Type B pancreatic cell (in vitro differentiated cells): ENCODE measurements at regions not wholly inside any gene's neighbourhood (a gene's known extent, or its start where the extent isn't known, plus 50 kb on each side); places are given as distances from the start of the nearest gene placed in this dataset.
A peak's percentile ranks its signal among the peaks of the same experiment; 100 is the strongest.
"Not testable (repeated sequence)": the region's sequence is repeated elsewhere in the genome, so short reads cannot be mapped to it uniquely, and the experiment has no call there.

Experiments
- DNase-seq: peaks from one replicate; pipeline ENCODE4 v3.0.0; 2021; ENCODE audit warnings: mixed read lengths; ENCODE audit not compliant: unreplicated experiment; ENCODE audit errors: extremely low spot score
- H3K27ac Mint-ChIP-seq: 2 replicates; pipeline ENCODE4 v1.8.0; 2021; ENCODE audit warnings: mild to moderate bottlenecking, mixed read lengths
- H3K27me3 Mint-ChIP-seq: 2 replicates; pipeline ENCODE4 v1.8.0; 2021; ENCODE audit warnings: mixed read lengths
- H3K36me3 Mint-ChIP-seq: 2 replicates; pipeline ENCODE4 v1.8.0; 2021; ENCODE audit warnings: mixed read lengths
- H3K4me1 Mint-ChIP-seq: one replicate; pipeline ENCODE4 v1.8.0; 2021; ENCODE audit warnings: mixed read lengths; ENCODE audit not compliant: unreplicated experiment
- H3K4me3 Mint-ChIP-seq: 2 replicates; pipeline ENCODE4 v1.8.0; 2021; ENCODE audit warnings: mild to moderate bottlenecking, mixed read lengths
- H3K9me3 Mint-ChIP-seq: 2 replicates; pipeline ENCODE4 v1.8.0; 2021; ENCODE audit warnings: mixed read lengths
- TF ChIP-seq, protein P1 (sequence below): fragments of 200-600 bp; sonication (generic); conservative IDR thresholded peaks from 2 replicates; pipeline ENCODE4 v1.5.0; 2021; ENCODE audit warnings: antibody characterized with exemption, mild to moderate bottlenecking

DNA sequence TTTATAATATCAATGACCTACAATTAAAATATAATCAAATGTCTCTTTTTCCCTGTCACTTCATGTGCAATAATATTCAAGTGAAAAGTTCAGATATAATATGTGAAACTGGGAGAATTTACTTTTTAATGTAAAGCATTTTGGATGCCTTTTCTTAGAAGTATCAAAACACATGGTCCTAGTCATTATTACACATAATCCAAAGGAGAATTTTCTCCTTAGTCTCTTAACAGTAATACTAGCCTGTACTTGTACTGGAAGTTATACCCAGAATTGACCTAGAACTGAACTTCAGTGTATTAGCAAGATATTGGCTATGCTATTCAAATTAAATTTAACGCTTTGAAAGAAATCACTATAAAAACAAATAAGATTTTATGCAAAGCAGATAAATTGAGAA, 842.6 kb upstream of the MANEA start:
- Mint-ChIP-seq H3K4me3 (no peak overlapping the region), H3K4me1 (no peaks in the 10 kb centered on the region), H3K27ac (no peak overlapping the region), H3K36me3 (no peaks in the 10 kb centered on the region), H3K9me3 (no peaks in the 10 kb centered on the region), H3K27me3 (no peaks in the 10 kb centered on the region)
- TF ChIP-seq, protein P1, sequence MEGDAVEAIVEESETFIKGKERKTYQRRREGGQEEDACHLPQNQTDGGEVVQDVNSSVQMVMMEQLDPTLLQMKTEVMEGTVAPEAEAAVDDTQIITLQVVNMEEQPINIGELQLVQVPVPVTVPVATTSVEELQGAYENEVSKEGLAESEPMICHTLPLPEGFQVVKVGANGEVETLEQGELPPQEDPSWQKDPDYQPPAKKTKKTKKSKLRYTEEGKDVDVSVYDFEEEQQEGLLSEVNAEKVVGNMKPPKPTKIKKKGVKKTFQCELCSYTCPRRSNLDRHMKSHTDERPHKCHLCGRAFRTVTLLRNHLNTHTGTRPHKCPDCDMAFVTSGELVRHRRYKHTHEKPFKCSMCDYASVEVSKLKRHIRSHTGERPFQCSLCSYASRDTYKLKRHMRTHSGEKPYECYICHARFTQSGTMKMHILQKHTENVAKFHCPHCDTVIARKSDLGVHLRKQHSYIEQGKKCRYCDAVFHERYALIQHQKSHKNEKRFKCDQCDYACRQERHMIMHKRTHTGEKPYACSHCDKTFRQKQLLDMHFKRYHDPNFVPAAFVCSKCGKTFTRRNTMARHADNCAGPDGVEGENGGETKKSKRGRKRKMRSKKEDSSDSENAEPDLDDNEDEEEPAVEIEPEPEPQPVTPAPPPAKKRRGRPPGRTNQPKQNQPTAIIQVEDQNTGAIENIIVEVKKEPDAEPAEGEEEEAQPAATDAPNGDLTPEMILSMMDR, result no peak
- DNase-seq, result no peak

DNA sequence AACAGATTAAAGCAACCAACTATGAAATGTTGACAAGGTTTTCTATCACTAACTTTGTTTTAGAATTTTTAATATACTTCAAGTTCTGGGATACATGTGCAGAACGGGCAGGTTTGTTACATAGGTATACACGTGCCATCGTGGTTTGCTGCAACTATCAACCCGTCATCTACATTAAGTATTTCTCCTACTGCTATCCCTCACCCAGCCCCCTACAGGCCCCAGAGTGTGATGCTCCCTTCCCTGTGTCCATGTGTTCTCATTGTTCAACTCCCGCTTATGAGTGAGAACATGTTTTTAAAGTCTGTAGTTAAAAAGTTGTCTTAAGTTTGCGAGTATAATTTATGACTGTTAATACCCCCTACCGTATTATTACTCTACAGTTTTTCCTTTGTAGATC, 844.3 kb upstream of the MANEA start:
- Mint-ChIP-seq H3K4me1 (no peaks in the 10 kb centered on the region), H3K27ac (no peak overlapping the region), H3K36me3 (no peaks in the 10 kb centered on the region), H3K9me3 (peaks cover 8% of the 10 kb centered on the region), H3K27me3 (no peaks in the 10 kb centered on the region), H3K4me3 (no peak overlapping the region)
- TF ChIP-seq, protein P1, result peak; percentile 52
- no peak for DNase-seq

GRCh38 chr6:94727710-94728109, 849.6 kb upstream of the MANEA start:
- no peaks in the 10 kb centered on the region for H3K36me3 Mint-ChIP-seq
- H3K9me3 Mint-ChIP-seq, result peaks cover 10% of the 10 kb centered on the region
- no peak overlapping the region for H3K4me3 Mint-ChIP-seq
- H3K4me1 Mint-ChIP-seq, result no peaks in the 10 kb centered on the region
- H3K27me3 Mint-ChIP-seq, result no peaks in the 10 kb centered on the region
- no peak for DNase-seq
- TF ChIP-seq, protein P1, result no peak
- no peak overlapping the region for H3K27ac Mint-ChIP-seq

DNA sequence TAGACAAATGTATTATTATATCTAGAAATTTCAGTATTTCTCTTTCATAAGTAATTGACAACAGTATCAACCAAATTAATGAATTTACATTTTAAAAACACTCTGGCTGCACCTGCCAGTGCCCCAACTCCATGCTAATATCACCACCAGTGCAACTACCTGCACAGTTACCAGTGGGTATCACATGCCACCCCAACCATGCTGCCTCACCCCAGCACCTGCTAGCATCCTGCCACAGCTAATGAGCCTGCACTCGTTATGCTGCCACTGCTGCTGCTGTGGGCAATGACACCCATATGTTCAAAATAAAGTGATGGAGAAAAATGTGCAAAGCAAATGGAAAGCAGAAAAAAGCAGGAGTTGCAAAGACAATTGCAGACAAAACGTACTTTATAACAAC, 855.9 kb upstream of the MANEA start:
- TF ChIP-seq, protein P1, result no peak
- no peaks in the 10 kb centered on the region for H3K9me3 Mint-ChIP-seq
- H3K4me3 Mint-ChIP-seq, result no peak overlapping the region
- DNase-seq, result no peak
- H3K4me1 Mint-ChIP-seq, result no peaks in the 10 kb centered on the region
- no peaks in the 10 kb centered on the region for H3K27me3 Mint-ChIP-seq
- no peak overlapping the region for H3K27ac Mint-ChIP-seq
- H3K36me3 Mint-ChIP-seq, result no peaks in the 10 kb centered on the region

- Mint-ChIP-seq H3K27me3 (no peaks in the 10 kb centered on the region), H3K27ac (no peak overlapping the region), H3K4me1 (no peaks in the 10 kb centered on the region), H3K9me3 (no peaks in the 10 kb centered on the region), H3K36me3 (no peaks in the 10 kb centered on the region), H3K4me3 (no peak overlapping the region)
- TF ChIP-seq, protein P1, result no peak
- no peak for DNase-seq
Measured at GRCh38 chr6:94713446-94713845, 863.9 kb upstream of the MANEA start.

DNA sequence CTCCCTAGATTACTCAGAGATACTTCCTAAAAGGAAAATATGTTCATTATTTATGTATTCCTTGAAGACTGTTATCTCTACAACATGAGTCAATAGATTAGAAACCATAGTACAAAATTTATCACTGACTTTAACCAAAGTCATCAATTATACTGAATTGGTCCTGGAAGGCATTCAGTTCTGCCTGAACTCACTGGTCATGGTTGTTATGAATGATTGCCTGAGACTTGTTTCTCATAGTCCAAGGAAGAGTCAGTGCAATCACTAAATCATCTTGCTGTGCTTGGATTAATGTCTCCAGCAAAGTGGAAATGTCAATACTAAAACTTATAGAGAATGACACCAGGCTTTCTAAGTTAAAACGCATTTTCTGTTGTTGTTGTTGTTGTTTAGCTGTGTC, 878.6 kb upstream of the MANEA start:
- Mint-ChIP-seq H3K27ac (no peak overlapping the region), H3K27me3 (no peaks in the 10 kb centered on the region), H3K9me3 (no peaks in the 10 kb centered on the region), H3K4me3 (no peak overlapping the region), H3K4me1 (no peaks in the 10 kb centered on the region), H3K36me3 (no peaks in the 10 kb centered on the region)
- TF ChIP-seq, protein P1, result no peak
- no peak for DNase-seq

- H3K4me1 Mint-ChIP-seq, result not testable (repeated sequence)
Measured at GRCh38 chr6:94687255-94687654, 890.1 kb upstream of the MANEA start.

More at GRCh38 chr6:94687255-94687654, 890.1 kb upstream of the MANEA start:
- not testable (repeated sequence) for H3K27me3 Mint-ChIP-seq, H3K27ac Mint-ChIP-seq, H3K4me3 Mint-ChIP-seq, H3K36me3 Mint-ChIP-seq, DNase-seq, H3K9me3 Mint-ChIP-seq
